Type B pancreatic cell (in vitro differentiated cells): ENCODE measurements at regions not wholly inside any gene's neighbourhood (a gene's known extent, or its start where the extent isn't known, plus 50 kb on each side); places are given as distances from the start of the nearest gene placed in this dataset.

Experiments
- DNase-seq: peaks from one replicate; pipeline ENCODE4 v3.0.0; 2021; ENCODE audit warnings: mixed read lengths; ENCODE audit not compliant: unreplicated experiment; ENCODE audit errors: extremely low spot score
- H3K27ac Mint-ChIP-seq: 2 replicates; pipeline ENCODE4 v1.8.0; 2021; ENCODE audit warnings: mild to moderate bottlenecking, mixed read lengths
- H3K27me3 Mint-ChIP-seq: 2 replicates; pipeline ENCODE4 v1.8.0; 2021; ENCODE audit warnings: mixed read lengths
- H3K36me3 Mint-ChIP-seq: 2 replicates; pipeline ENCODE4 v1.8.0; 2021; ENCODE audit warnings: mixed read lengths
- H3K4me1 Mint-ChIP-seq: one replicate; pipeline ENCODE4 v1.8.0; 2021; ENCODE audit warnings: mixed read lengths; ENCODE audit not compliant: unreplicated experiment
- H3K4me3 Mint-ChIP-seq: 2 replicates; pipeline ENCODE4 v1.8.0; 2021; ENCODE audit warnings: mild to moderate bottlenecking, mixed read lengths
- H3K9me3 Mint-ChIP-seq: 2 replicates; pipeline ENCODE4 v1.8.0; 2021; ENCODE audit warnings: mixed read lengths
- TF ChIP-seq, protein P1 (sequence below): fragments of 200-600 bp; sonication (generic); conservative IDR thresholded peaks from 2 replicates; pipeline ENCODE4 v1.5.0; 2021; ENCODE audit warnings: antibody characterized with exemption, mild to moderate bottlenecking

DNA sequence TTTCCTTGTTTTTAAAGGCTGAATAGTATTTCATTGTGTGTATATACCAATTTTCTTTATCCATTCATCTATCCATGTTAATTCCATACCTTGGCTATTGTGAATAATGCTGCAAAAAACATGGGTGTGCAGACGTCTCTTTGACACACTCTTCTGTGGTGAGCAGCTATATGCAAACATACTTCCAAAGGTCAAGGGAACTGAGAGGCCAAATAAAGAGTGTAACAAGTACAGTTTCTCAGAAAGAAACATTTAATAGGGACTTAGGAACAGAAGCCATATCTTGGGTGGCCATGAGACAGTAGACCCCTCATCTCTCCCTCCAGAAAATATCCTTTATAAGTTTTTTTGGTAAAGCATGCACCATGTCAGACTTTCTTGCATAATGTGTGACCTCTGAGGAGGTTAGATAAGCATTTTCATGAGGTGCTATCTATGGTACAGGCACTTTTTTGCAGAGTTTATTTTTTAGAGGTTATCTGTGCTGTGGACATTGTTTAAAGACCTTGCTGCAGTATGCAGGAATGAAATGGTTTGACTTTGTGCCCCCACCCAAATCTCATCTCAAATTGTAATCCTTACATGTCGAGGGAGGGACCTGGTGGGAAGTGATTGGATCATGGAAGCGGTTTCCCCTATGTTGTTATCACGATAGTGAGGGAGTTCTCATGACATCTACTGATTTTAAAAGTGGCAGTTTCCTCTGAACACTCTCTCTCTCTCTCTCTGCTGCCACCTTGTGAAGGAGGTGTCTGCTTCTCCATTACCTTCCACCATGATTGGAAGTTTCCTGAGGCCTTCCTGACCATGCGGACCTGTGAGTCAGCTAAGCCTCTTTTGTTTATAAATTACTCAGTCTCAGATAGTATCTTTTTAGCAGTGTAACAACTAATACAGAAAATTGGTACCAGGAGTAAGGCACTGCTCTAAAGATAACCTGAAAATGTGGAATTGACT, 1202.3 kb downstream of the GALC start:
- Mint-ChIP-seq H3K36me3 (no peaks in the 10 kb centered on the region), H3K4me1 (no peaks in the 10 kb centered on the region), H3K9me3 (peaks cover 6% of the 10 kb centered on the region), H3K4me3 (no peak overlapping the region), H3K27ac (no peak overlapping the region), H3K27me3 (no peaks in the 10 kb centered on the region)
- TF ChIP-seq, protein P1, sequence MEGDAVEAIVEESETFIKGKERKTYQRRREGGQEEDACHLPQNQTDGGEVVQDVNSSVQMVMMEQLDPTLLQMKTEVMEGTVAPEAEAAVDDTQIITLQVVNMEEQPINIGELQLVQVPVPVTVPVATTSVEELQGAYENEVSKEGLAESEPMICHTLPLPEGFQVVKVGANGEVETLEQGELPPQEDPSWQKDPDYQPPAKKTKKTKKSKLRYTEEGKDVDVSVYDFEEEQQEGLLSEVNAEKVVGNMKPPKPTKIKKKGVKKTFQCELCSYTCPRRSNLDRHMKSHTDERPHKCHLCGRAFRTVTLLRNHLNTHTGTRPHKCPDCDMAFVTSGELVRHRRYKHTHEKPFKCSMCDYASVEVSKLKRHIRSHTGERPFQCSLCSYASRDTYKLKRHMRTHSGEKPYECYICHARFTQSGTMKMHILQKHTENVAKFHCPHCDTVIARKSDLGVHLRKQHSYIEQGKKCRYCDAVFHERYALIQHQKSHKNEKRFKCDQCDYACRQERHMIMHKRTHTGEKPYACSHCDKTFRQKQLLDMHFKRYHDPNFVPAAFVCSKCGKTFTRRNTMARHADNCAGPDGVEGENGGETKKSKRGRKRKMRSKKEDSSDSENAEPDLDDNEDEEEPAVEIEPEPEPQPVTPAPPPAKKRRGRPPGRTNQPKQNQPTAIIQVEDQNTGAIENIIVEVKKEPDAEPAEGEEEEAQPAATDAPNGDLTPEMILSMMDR, result no peak
- no peak for DNase-seq

DNA sequence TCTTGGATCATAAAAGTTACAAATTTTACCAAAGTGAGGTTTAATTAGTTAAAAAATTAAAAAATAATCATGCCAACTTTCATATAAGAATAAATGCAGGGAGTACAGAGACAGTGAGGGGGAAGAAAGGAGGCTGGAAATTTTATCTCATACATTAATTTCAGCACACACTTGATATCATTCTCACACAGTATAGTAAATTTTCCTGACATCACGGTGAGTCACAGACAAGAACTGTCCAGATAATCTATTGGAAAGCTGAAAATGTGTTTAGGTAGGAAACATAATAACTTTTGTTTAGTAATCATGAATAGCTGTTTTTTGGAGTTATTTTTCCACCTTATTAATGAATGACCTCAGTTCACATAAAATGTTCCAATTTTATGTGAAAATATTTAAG, 1204.8 kb downstream of the GALC start:
- Mint-ChIP-seq H3K4me3 (no peak overlapping the region), H3K27me3 (no peaks in the 10 kb centered on the region), H3K4me1 (no peaks in the 10 kb centered on the region), H3K27ac (no peak overlapping the region), H3K9me3 (peaks cover 5% of the 10 kb centered on the region), H3K36me3 (no peaks in the 10 kb centered on the region)
- DNase-seq, result no peak
- TF ChIP-seq, protein P1, result no peak

DNA sequence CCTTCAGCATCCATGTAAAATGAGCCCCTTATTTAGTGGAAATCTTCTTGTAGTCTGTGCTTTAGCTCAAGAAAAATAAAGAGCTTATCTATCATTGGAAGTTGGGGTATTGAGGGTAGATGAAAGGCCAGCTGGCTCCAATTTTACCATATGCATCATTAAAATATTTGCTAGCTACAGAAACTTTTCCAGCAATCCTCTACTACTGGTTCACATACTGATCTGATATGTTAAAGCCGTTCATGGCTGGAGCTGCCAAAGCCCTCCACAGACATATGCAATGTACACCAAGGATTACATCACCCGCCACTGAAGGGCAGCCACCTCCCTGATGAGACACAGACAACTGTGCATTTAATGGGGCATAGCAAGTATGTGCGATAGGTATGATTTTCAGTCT, 1205.3 kb downstream of the GALC start:
- Mint-ChIP-seq H3K9me3 (no peaks in the 10 kb centered on the region), H3K4me3 (no peak overlapping the region), H3K27ac (no peak overlapping the region), H3K4me1 (no peaks in the 10 kb centered on the region), H3K27me3 (no peaks in the 10 kb centered on the region), H3K36me3 (no peaks in the 10 kb centered on the region)
- no peak for DNase-seq
- TF ChIP-seq, protein P1, result no peak

DNA sequence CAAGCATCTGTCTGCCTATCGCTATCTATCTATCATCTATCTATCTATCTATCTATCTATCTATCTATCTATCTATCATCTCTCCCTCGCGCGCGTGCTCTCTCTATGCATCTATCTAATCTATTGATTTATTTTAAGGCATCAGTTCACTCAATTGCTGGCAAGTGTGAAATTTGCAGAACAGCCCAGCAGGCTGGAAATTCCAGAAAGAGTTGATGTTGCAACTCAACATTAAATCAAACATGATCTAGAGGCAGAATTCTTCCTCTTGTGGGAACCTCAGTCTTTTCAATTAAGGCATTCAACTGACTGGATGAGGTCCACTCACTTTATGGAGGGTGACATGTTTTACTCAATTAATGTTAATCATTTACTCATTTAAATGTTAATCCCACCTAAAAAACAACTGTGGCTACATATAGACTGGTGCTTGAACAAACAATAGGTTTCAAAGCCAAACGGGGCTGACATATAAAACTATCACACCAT, 1210.8 kb downstream of the GALC start:
- Mint-ChIP-seq H3K36me3 (no peaks in the 10 kb centered on the region), H3K27ac (no peak overlapping the region), H3K4me3 (no peak overlapping the region), H3K9me3 (no peaks in the 10 kb centered on the region), H3K4me1 (no peaks in the 10 kb centered on the region), H3K27me3 (no peaks in the 10 kb centered on the region)
- no peak for DNase-seq
- TF ChIP-seq, protein P1, result no peak

DNA sequence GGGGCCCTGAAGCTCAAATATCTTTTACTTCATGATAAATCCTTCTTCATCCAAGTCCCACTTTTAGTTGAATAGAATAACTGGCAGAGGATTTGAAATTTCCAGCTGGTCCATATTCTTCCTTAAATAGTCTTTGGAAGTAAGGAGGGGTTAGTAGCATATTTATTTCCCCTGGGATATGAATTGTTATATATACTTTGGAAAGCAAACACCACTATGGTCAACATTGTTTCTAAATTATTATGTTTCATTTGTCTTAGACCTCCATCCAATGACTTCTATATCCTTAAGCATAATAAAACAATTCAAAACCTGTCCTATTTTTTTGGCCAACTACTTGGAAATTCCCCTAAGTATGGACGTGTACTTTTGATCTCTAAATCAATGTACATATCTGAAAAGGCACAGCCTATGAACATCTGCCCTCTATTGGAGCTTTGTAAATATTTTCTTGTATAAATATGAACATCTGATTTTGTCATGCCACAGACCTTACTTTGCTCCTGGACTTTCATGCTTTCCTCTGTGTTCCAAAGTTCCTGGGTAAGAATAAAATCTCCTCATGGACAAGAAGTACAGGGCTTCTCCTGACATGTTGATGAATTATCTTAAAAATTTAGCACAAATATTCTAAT, 1212.0 kb downstream of the GALC start:
- no peaks in the 10 kb centered on the region for H3K4me1 Mint-ChIP-seq
- no peak for DNase-seq
- no peaks in the 10 kb centered on the region for H3K27me3 Mint-ChIP-seq
- peaks cover 4% of the 10 kb centered on the region for H3K9me3 Mint-ChIP-seq
- H3K36me3 Mint-ChIP-seq, result no peaks in the 10 kb centered on the region
- TF ChIP-seq, protein P1, result no peak
- no peak overlapping the region for H3K4me3 Mint-ChIP-seq
- H3K27ac Mint-ChIP-seq, result no peak overlapping the region
